Pancreas (tissue), 10 donors: ENCODE measurements at regions not wholly inside any gene's neighbourhood (a gene's known extent, or its start where the extent isn't known, plus 50 kb on each side); places are given as distances from the start of the nearest gene placed in this dataset.
A peak's percentile ranks its signal among the peaks of the same experiment; 100 is the strongest.
"Not testable (repeated sequence)": the region's sequence is repeated elsewhere in the genome, so short reads cannot be mapped to it uniquely, and the experiment has no call there.

ENCODE experiments used
- ATAC-seq, 4 donors: fragments of 200-7000 bp; cut with Tn5 transposase; one replicate each; pipeline versions ENCODE4 v1.8.0 to v1.9.1; 2020; ENCODE audit warnings: mild to moderate bottlenecking in 4 of 4, moderate library complexity in 4 of 4
- DNase-seq, 6 donors: peaks; one replicate each; pipeline ENCODE4 v3.0.0-alpha.2; 2020
- FAIRE-seq: peaks from 2 replicates; lab custom pipeline; 2012; peaks lifted over from hg19 to GRCh38; lab: Jason Lieb, UNC
- H3K27ac ChIP-seq, 4 donors: fragments of 200-600 bp; sonication (generic); 1 replicate in 3 of 4; 2 replicates in 1 of 4; pipeline versions ENCODE4 v1.5.0 to v1.8.0; 2020
- H3K27me3 ChIP-seq, 4 donors: fragments of 200-600 bp; one replicate each; pipeline ENCODE4 v1.8.0; 2021
- H3K36me3 ChIP-seq, 3 donors: fragments of 200-600 bp; sonication (generic) in 1 of 3; one replicate each; pipeline versions ENCODE4 v1.5.0 to v1.8.0; 2020 to 2021
- H3K4me1 ChIP-seq, 3 donors: fragments of 200-600 bp; one replicate each; pipeline ENCODE4 v1.8.0; 2021
- H3K4me3 ChIP-seq, 4 donors: fragments of 200-600 bp; sonication (generic) in 2 of 4; one replicate each; pipeline versions ENCODE4 v1.5.0 to v1.8.0; 2020 to 2021
- H3K9me3 ChIP-seq, 4 donors: fragments of 200-600 bp; one replicate each; pipeline ENCODE4 v1.8.0; 2021
- WGBS, 2 donors: extraction: QIAGEN DNeasy Blood & Tissue Kit; methylation state at CpG; one replicate each; pipeline ENCODE4 v1.1.7; 2013; 5-methylcytosine and 5-hydroxymethylcytosine counted together
- intact Hi-C, 3 donors: fragments of 100-400 bp; cut with DNase I; formaldehyde crosslinking; loops; one replicate each; pipeline versions ENCODE4 v1.11.1 to v1.14.2; 2022
- TF ChIP-seq, protein P1 (sequence below), 4 donors: fragments of 200-600 bp; sonication (generic) in 3 of 4; IDR thresholded peaks; one replicate each; pipeline versions ENCODE4 v1.5.0 to v1.8.0; 2021; ENCODE audit warnings: antibody characterized with exemption in 4 of 4
- donor health status: healthy with polysubstance abuse.
- donor health status: DM: no; HTN: no; CAD: no; lungs with moderate emphysema.
- donor health status: DM: no; HTN: no; CAD: no.
- donor health status: control.
- donor health status: control.
- donor health status: Bipolar disorder and iron deficiency.
- donor health status: DM: yes; HTN: yes; CAD: no.
- donor health status: DM: no; HTN: no; CAD: no.
- donor health status: DM: no; HTN: no; CAD: no.
- donor health status: DM: yes; HTN: yes; CAD: no.

GRCh38 chr5:103744159-103744558 lies 181.6 kb upstream of the NUDT12 start:
- WGBS, 2 donors = 79 to 87% methylated on average over 4 of the region's 4 CpGs
- H3K27me3 ChIP-seq = no peaks in the 10 kb centered on the region
- FAIRE-seq (no peak), DNase-seq (no peak), ATAC-seq (no peak)
- H3K4me1 ChIP-seq = no peaks in the 10 kb centered on the region
- no peaks in the 10 kb centered on the region for H3K36me3 ChIP-seq
- no peak overlapping the region for H3K27ac ChIP-seq
- intact Hi-C loops = no loop called here
- TF ChIP-seq, protein P1, sequence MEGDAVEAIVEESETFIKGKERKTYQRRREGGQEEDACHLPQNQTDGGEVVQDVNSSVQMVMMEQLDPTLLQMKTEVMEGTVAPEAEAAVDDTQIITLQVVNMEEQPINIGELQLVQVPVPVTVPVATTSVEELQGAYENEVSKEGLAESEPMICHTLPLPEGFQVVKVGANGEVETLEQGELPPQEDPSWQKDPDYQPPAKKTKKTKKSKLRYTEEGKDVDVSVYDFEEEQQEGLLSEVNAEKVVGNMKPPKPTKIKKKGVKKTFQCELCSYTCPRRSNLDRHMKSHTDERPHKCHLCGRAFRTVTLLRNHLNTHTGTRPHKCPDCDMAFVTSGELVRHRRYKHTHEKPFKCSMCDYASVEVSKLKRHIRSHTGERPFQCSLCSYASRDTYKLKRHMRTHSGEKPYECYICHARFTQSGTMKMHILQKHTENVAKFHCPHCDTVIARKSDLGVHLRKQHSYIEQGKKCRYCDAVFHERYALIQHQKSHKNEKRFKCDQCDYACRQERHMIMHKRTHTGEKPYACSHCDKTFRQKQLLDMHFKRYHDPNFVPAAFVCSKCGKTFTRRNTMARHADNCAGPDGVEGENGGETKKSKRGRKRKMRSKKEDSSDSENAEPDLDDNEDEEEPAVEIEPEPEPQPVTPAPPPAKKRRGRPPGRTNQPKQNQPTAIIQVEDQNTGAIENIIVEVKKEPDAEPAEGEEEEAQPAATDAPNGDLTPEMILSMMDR (IDR thresholded peaks at IDR 0.05) = no peak
- H3K4me3 ChIP-seq = no peak overlapping the region
- H3K9me3 ChIP-seq = no peaks in the 10 kb centered on the region

DNA sequence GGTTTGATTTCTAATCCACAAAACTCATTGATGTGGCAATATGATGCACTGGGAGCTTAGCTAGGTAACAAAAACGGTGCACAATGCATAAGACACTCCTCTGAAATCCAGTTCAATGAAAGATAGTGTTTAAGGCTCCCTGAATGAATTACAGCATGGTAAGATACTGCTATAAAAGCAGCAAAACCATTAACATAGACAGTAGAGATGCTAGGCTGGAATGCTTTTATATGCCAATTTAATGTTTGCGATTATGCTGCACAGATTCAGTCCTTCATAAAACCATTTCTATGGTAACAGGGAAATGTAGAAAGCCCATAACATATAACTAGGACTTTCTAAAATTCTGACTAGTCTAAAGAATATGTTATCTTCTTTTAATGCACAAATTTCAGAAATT lies 180.8 kb upstream of the NUDT12 start:
- TF ChIP-seq, protein P1 (IDR thresholded peaks at IDR 0.05) = no peak
- FAIRE-seq = no peak
- intact Hi-C loops = no loop called here
- 64 to 68% methylated on average over 2 of the region's 2 CpGs for WGBS, 2 donors
- Histone ChIP-seq H3K4me3 (no peak overlapping the region), H3K9me3 (no peaks in the 10 kb centered on the region), H3K36me3 (no peaks in the 10 kb centered on the region), H3K27me3 (no peaks in the 10 kb centered on the region), H3K27ac (no peak overlapping the region), H3K4me1 (no peaks in the 10 kb centered on the region)
- no peak for DNase-seq
- ATAC-seq = no peak

DNA sequence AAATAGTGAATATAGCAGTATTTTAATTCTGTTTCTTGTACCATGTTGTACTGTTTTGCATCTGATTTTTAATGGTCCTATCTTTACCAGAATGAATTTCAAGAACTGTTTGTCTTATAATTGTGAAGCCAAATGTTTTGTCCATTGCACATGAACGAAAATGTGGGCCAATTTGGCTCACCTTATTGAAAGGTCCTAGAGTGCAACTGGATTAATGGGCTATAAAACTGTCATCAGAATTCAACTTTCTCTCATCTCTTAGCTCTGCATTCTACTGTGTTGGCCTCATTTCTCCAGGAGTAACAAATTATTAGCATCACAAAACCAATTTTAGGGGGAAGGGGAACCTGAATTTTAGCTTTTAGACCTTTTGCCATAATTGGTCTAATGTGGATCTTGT lies 179.4 kb upstream of the NUDT12 start:
- no peaks in the 10 kb centered on the region for H3K36me3 ChIP-seq
- ATAC-seq = no peak
- TF ChIP-seq, protein P1 (IDR thresholded peaks at IDR 0.05) = no peak
- no peaks in the 10 kb centered on the region for H3K9me3 ChIP-seq
- H3K4me1 ChIP-seq = no peaks in the 10 kb centered on the region
- DNase-seq = no peak
- no peak overlapping the region for H3K4me3 ChIP-seq
- no peaks in the 10 kb centered on the region for H3K27me3 ChIP-seq
- 26 to 30% methylated on average over 1 of the region's 1 CpG for WGBS, 2 donors
- no peak overlapping the region for H3K27ac ChIP-seq
- intact Hi-C loops = no loop called here
- no peak for FAIRE-seq

- H3K36me3 ChIP-seq, H3K9me3 ChIP-seq, DNase-seq, H3K27me3 ChIP-seq, H3K4me3 ChIP-seq, H3K27ac ChIP-seq, intact Hi-C loops, ATAC-seq, H3K4me1 ChIP-seq, FAIRE-seq: not testable (repeated sequence)
- 79 to 93% methylated on average over 8 of the region's 8 CpGs for WGBS, 2 donors
Observed at GRCh38 chr5:103736343-103736742, 173.8 kb upstream of the NUDT12 start.

DNA sequence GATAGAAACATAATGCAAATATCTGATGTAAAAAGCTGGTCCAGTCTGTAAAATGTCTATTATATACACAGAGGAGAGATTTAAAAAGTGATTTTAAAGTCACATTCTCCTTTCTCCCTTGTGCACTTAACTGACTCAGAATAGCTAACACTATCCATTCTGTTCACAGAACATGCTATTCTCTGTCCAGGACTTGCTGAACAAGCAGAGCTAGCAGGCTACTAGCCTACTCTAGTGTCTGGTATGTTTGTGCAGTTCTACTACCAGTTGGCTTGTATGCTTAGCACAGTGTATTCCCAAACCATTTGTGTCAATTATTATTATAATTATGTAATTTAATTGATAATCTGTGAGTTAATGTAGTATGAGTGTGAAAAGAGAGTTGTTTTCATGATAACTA lies 161.7 kb upstream of the NUDT12 start:
- no peaks in the 10 kb centered on the region for H3K27me3 ChIP-seq
- peaks cover 0 to 4% (median 0%) of the 10 kb centered on the region in 4 donors for H3K9me3 ChIP-seq
- no peak overlapping the region for H3K27ac ChIP-seq
- H3K36me3 ChIP-seq = no peaks in the 10 kb centered on the region
- no peak overlapping the region for H3K4me3 ChIP-seq
- FAIRE-seq (no peak), DNase-seq (no peak), ATAC-seq (peak in 3 of 4 donors; percentile 35 to 73 (median 58))
- H3K4me1 ChIP-seq = no peaks in the 10 kb centered on the region
- intact Hi-C loops = no loop called here
- TF ChIP-seq, protein P1 (IDR thresholded peaks at IDR 0.05) = no peak

DNA sequence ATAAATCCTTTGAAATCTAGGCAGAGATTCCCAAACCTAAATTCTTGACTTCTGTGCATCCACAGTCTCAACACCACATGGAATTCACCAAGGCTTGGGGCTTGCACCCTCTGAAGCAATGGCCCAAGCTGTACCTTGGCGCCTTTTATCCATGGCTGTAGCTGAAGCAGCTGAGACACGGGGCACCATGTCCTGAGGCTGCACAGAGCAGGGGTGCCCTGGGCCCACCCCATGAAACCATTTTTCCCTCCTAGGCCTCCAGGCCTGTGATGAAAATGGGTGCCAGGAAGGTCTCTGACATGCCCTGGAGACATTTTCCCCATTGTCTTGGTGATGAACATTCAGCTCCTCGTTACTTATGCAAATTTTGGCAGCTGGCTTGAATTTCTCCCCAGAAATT lies 158.6 kb upstream of the NUDT12 start:
- TF ChIP-seq, protein P1 (IDR thresholded peaks at IDR 0.05) = no peak
- 68 to 83% methylated on average over 3 of the region's 3 CpGs for WGBS, 2 donors
- H3K9me3 ChIP-seq = peaks cover 0 to 4% (median 0%) of the 10 kb centered on the region in 4 donors
- H3K4me1 ChIP-seq = no peaks in the 10 kb centered on the region
- FAIRE-seq = no peak
- H3K4me3 ChIP-seq = no peak overlapping the region
- no peak overlapping the region for H3K27ac ChIP-seq
- no peak for ATAC-seq
- no peaks in the 10 kb centered on the region for H3K36me3 ChIP-seq
- DNase-seq = no peak
- no peaks in the 10 kb centered on the region for H3K27me3 ChIP-seq
- intact Hi-C loops = no loop called here
